OCI-LY3 (cell line): ENCODE measurements at regions not wholly inside any gene's neighbourhood (a gene's known extent, or its start where the extent isn't known, plus 50 kb on each side); places are given as distances from the start of the nearest gene placed in this dataset.

Experiments
- CTCF ChIP-seq: fragments of 200-600, 300-600 bp; sonication (generic); IDR thresholded peaks from 2 replicates; pipeline ENCODE4 v1.5.1; 2014; ENCODE audit warnings: antibody characterized with exemption, low read length, low read depth
- EZH2phosphoT487 ChIP-seq: fragments of 200-600 bp; shearing (Covaris generic); IDR thresholded peaks from 2 replicates; pipeline ENCODE4 v1.6.1; 2018; ENCODE audit warnings: antibody characterized with exemption, mixed run types, low read depth

- TF ChIP-seq CTCF: no peak
- no peak for TF ChIP-seq EZH2phosphoT487
These were observed 211.4 kb downstream of the MDFIC start for GRCh38 chr7:115133248-115133647.
